ENCODE measurements at regions not wholly inside any gene's neighbourhood (a gene's known extent, or its start where the extent isn't known, plus 50 kb on each side); places are given as distances from the start of the nearest gene placed in this dataset.

GRCh38 chr10:31590023-31590800 lies 271.2 kb downstream of the ZEB1 start:
- no peak for TF ChIP-seq CTCF (IDR thresholded peaks at IDR 0.05)

GRCh38 chr10:31587691-31588090 lies 268.7 kb downstream of the ZEB1 start:
- DNase-seq (ENCODE audit: low spot score) (no peak), ATAC-seq (ENCODE audit: low FRiP score) (no peak)
- TF ChIP-seq CTCF (IDR thresholded peaks at IDR 0.05) = no peak

More at GRCh38 chr10:31590023-31590800, 271.2 kb downstream of the ZEB1 start:
- no peak for DNase-seq (ENCODE audit: low spot score)
- ATAC-seq (ENCODE audit: low FRiP score) = no peak

- TF ChIP-seq CTCF (IDR thresholded peaks at IDR 0.05) = no peak
- DNase-seq (ENCODE audit: low spot score) (no peak), ATAC-seq (ENCODE audit: low FRiP score) (no peak)
Measured at GRCh38 chr10:31586723-31587638, 268.0 kb downstream of the ZEB1 start.

GRCh38 chr10:31584876-31585275 lies 265.9 kb downstream of the ZEB1 start:
- no peak for DNase-seq (ENCODE audit: low spot score)
- no peak for TF ChIP-seq CTCF (IDR thresholded peaks at IDR 0.05)
- no peak for ATAC-seq (ENCODE audit: low FRiP score)

GRCh38 chr10:31584098-31584631 lies 265.1 kb downstream of the ZEB1 start:
- DNase-seq (ENCODE audit: low spot score) = no peak
- no peak for ATAC-seq (ENCODE audit: low FRiP score)
- no peak for TF ChIP-seq CTCF (IDR thresholded peaks at IDR 0.05)

GRCh38 chr10:31583293-31583692 lies 264.3 kb downstream of the ZEB1 start:
- ATAC-seq (ENCODE audit: low FRiP score) (no peak), DNase-seq (ENCODE audit: low spot score) (no peak)
- no peak for TF ChIP-seq CTCF (IDR thresholded peaks at IDR 0.05)

Measured in omental fat pad (tissue), 3 donors.